B cell (primary cell): ENCODE measurements at regions not wholly inside any gene's neighbourhood (a gene's known extent, or its start where the extent isn't known, plus 50 kb on each side); places are given as distances from the start of the nearest gene placed in this dataset.

Source experiments
- CTCF ChIP-seq: fragments of 200-600 bp; IDR thresholded peaks from one replicate; pipeline ENCODE4 v1.8.0; 2022; ENCODE audit warnings: antibody characterized with exemption, mild to moderate bottlenecking
- EZH2 ChIP-seq: IDR thresholded peaks from 2 replicates; pipeline ENCODE4 v1.6.1; 2012; ENCODE audit warnings: borderline replicate concordance, low read depth, mild to moderate bottlenecking, moderate library complexity, low read length; ENCODE audit not compliant: insufficient read depth, poor library complexity, severe bottlenecking

- TF ChIP-seq CTCF (no peak), EZH2 (no peak)
Observed at GRCh38 chr3:144822671-144823070, 851.0 kb downstream of the DIPK2A start.
